GM18909 (cell line): ENCODE measurements at regions not wholly inside any gene's neighbourhood (a gene's known extent, or its start where the extent isn't known, plus 50 kb on each side); places are given as distances from the start of the nearest gene placed in this dataset.
"Not testable (repeated sequence)": the region's sequence is repeated elsewhere in the genome, so short reads cannot be mapped to it uniquely, and the experiment has no call there.

Experiments used
- ATAC-seq: cut with Tn5 transposase; IDR thresholded peaks from one replicate; pipeline ENCODE4 v1.9.1; 2021; ENCODE audit warnings: mild to moderate bottlenecking; ENCODE audit not compliant: unreplicated experiment, poor library complexity

GRCh38 chr1:121443001-121443540, 258.3 kb downstream of the SRGAP2C start:
- no peak for ATAC-seq

- ATAC-seq: no peak
These were observed 259.3 kb downstream of the SRGAP2C start for GRCh38 chr1:121444096-121444495.

- ATAC-seq: no peak
These were observed 260.9 kb downstream of the SRGAP2C start for GRCh38 chr1:121445679-121446078.

- ATAC-seq: not testable (repeated sequence)
These were observed 262.6 kb downstream of the SRGAP2C start for GRCh38 chr1:121447280-121447923.

GRCh38 chr1:121448064-121448463, 263.3 kb downstream of the SRGAP2C start:
- not testable (repeated sequence) for ATAC-seq

GRCh38 chr1:121448851-121449250, 264.1 kb downstream of the SRGAP2C start:
- no peak for ATAC-seq

GRCh38 chr1:121452484-121452883, 267.7 kb downstream of the SRGAP2C start:
- ATAC-seq: no peak

GRCh38 chr1:121458291-121459048, 273.7 kb downstream of the SRGAP2C start:
- ATAC-seq: peak; percentile 100

GRCh38 chr1:121459235-121459634, 274.5 kb downstream of the SRGAP2C start:
- no peak for ATAC-seq

- ATAC-seq: not testable (repeated sequence)
These were observed 284.6 kb downstream of the SRGAP2C start for GRCh38 chr1:121469395-121469794.

GRCh38 chr1:121470401-121470800, 285.6 kb downstream of the SRGAP2C start:
- not testable (repeated sequence) for ATAC-seq

GRCh38 chr1:121471523-121471922, 286.7 kb downstream of the SRGAP2C start:
- ATAC-seq: peak; percentile 97

GRCh38 chr1:121472017-121472416, 287.2 kb downstream of the SRGAP2C start:
- no peak for ATAC-seq

- ATAC-seq: no peak
These were observed 298.5 kb downstream of the SRGAP2C start for GRCh38 chr1:121483234-121483633.

GRCh38 chr1:121483961-121484424, 299.2 kb downstream of the SRGAP2C start:
- no peak for ATAC-seq

GRCh38 chr1:121494796-121495195, 310.0 kb downstream of the SRGAP2C start:
- ATAC-seq: not testable (repeated sequence)

- not testable (repeated sequence) for ATAC-seq
These were observed 326.7 kb downstream of the SRGAP2C start for GRCh38 chr1:121511455-121511854.

GRCh38 chr1:121511876-121512275, 327.1 kb downstream of the SRGAP2C start:
- not testable (repeated sequence) for ATAC-seq

- no peak for ATAC-seq
These were observed 330.5 kb downstream of the SRGAP2C start for GRCh38 chr1:121515235-121515634.

- peak; percentile 88 for ATAC-seq
These were observed 331.6 kb downstream of the SRGAP2C start for GRCh38 chr1:121516234-121516967.
